HG03280 (cell line): ENCODE measurements at regions not wholly inside any gene's neighbourhood (a gene's known extent, or its start where the extent isn't known, plus 50 kb on each side); places are given as distances from the start of the nearest gene placed in this dataset.

Experiments used
- ATAC-seq: cut with Tn5 transposase; IDR thresholded peaks from one replicate; pipeline ENCODE4 v1.9.1; 2021; ENCODE audit warnings: mild to moderate bottlenecking, moderate library complexity; ENCODE audit not compliant: unreplicated experiment

GRCh38 chr3:147049305-147049704 lies 357.0 kb downstream of the ZIC4 start:
- ATAC-seq = no peak

- ATAC-seq = no peak
These were observed 359.4 kb downstream of the ZIC4 start for GRCh38 chr3:147046916-147047315.

GRCh38 chr3:147038481-147038880 lies 367.9 kb downstream of the ZIC4 start:
- ATAC-seq = no peak

GRCh38 chr3:147034359-147034758 lies 372.0 kb downstream of the ZIC4 start:
- no peak for ATAC-seq

GRCh38 chr3:147030274-147030673 lies 376.1 kb downstream of the ZIC4 start:
- no peak for ATAC-seq

- no peak for ATAC-seq
These were observed 391.0 kb downstream of the ZIC4 start for GRCh38 chr3:147015334-147015733.

GRCh38 chr3:147008886-147009285 lies 397.5 kb downstream of the ZIC4 start:
- ATAC-seq = no peak

GRCh38 chr3:147008458-147008857 lies 397.9 kb downstream of the ZIC4 start:
- no peak for ATAC-seq

GRCh38 chr3:147007736-147008245 lies 398.6 kb downstream of the ZIC4 start:
- ATAC-seq = no peak

- ATAC-seq = no peak
These were observed 397.6 kb upstream of the PLSCR5 start for GRCh38 chr3:147002721-147003120.

GRCh38 chr3:147000274-147000673 lies 395.1 kb upstream of the PLSCR5 start:
- no peak for ATAC-seq

GRCh38 chr3:146991907-146992306 lies 386.8 kb upstream of the PLSCR5 start:
- ATAC-seq = no peak

GRCh38 chr3:146975476-146975875 lies 370.3 kb upstream of the PLSCR5 start:
- no peak for ATAC-seq

GRCh38 chr3:146975032-146975431 lies 369.9 kb upstream of the PLSCR5 start:
- no peak for ATAC-seq

- ATAC-seq = no peak
These were observed 368.9 kb upstream of the PLSCR5 start for GRCh38 chr3:146974001-146974400.

GRCh38 chr3:146972726-146973125 lies 367.6 kb upstream of the PLSCR5 start:
- no peak for ATAC-seq

- no peak for ATAC-seq
These were observed 365.1 kb upstream of the PLSCR5 start for GRCh38 chr3:146970236-146970635.

- no peak for ATAC-seq
These were observed 364.2 kb upstream of the PLSCR5 start for GRCh38 chr3:146969356-146969755.

- no peak for ATAC-seq
These were observed 363.1 kb upstream of the PLSCR5 start for GRCh38 chr3:146968204-146968651.

- no peak for ATAC-seq
These were observed 362.6 kb upstream of the PLSCR5 start for GRCh38 chr3:146967783-146968182.

GRCh38 chr3:146966124-146966523 lies 361.0 kb upstream of the PLSCR5 start:
- no peak for ATAC-seq

- no peak for ATAC-seq
These were observed 348.4 kb upstream of the PLSCR5 start for GRCh38 chr3:146953511-146953981.

- no peak for ATAC-seq
These were observed 343.8 kb upstream of the PLSCR5 start for GRCh38 chr3:146948985-146949384.
